Erythroblast (primary cell): ENCODE measurements at regions not wholly inside any gene's neighbourhood (a gene's known extent, or its start where the extent isn't known, plus 50 kb on each side); places are given as distances from the start of the nearest gene placed in this dataset.

Source experiments
- GATA1 ChIP-seq: IDR thresholded peaks from 2 replicates; pipeline ENCODE4 v1.6.1; 2011; ENCODE audit warnings: low read depth, mild to moderate bottlenecking, control low read depth, low read length, moderate library complexity
- POLR2A ChIP-seq: IDR thresholded peaks from 2 replicates; pipeline ENCODE4 v1.6.1; 2011; ENCODE audit warnings: mild to moderate bottlenecking, low read length

DNA sequence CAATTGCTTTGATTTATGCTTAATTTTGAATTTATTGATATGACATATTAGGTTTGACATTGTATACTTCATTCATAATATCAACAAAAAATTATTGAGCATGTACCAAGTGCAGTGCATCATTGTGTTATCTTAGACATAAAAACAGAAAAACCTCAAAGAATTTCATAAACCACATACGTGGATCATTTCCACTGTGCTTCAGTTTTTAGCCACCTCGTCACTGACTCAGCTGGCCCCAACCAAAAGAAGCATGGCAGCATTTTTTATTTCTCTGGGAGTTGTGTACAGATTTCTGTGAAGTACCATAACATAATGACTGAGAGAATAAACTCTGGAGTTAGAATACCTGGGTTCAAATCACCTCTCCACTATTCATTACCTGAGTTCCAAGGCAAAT lies 95.6 kb upstream of the C1orf87 start:
- TF ChIP-seq POLR2A (no peak), GATA1 (no peak)
